ENCODE measurements at regions not wholly inside any gene's neighbourhood (a gene's known extent, or its start where the extent isn't known, plus 50 kb on each side); places are given as distances from the start of the nearest gene placed in this dataset.

- no peaks in the 10 kb centered on the region for H3K36me3 ChIP-seq (ENCODE audit: control insufficient read depth, insufficient read depth, low read length)
- no peak overlapping the region for H3K27ac ChIP-seq
- no peaks in the 10 kb centered on the region for H3K27me3 ChIP-seq (ENCODE audit: control insufficient read depth, insufficient read depth, low read length)
- no peak overlapping the region for H3K9ac ChIP-seq
- no peaks in the 10 kb centered on the region for H3K9me3 ChIP-seq (ENCODE audit: control insufficient read depth, low read length)
- H3K4me3 ChIP-seq (ENCODE audit: low read depth, low read length): no peak overlapping the region
- no peak overlapping the region for H2AFZ ChIP-seq
- TF ChIP-seq, protein P1, sequence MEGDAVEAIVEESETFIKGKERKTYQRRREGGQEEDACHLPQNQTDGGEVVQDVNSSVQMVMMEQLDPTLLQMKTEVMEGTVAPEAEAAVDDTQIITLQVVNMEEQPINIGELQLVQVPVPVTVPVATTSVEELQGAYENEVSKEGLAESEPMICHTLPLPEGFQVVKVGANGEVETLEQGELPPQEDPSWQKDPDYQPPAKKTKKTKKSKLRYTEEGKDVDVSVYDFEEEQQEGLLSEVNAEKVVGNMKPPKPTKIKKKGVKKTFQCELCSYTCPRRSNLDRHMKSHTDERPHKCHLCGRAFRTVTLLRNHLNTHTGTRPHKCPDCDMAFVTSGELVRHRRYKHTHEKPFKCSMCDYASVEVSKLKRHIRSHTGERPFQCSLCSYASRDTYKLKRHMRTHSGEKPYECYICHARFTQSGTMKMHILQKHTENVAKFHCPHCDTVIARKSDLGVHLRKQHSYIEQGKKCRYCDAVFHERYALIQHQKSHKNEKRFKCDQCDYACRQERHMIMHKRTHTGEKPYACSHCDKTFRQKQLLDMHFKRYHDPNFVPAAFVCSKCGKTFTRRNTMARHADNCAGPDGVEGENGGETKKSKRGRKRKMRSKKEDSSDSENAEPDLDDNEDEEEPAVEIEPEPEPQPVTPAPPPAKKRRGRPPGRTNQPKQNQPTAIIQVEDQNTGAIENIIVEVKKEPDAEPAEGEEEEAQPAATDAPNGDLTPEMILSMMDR (IDR thresholded peaks at IDR 0.05): no peak
- no peaks in the 10 kb centered on the region for H3K4me1 ChIP-seq
- H3K79me2 ChIP-seq: no peaks in the 10 kb centered on the region
- no peak overlapping the region for H3K4me2 ChIP-seq (ENCODE audit: low read length)
These were observed 381.2 kb upstream of the MBL2 start for GRCh38 chr10:53153831-53154230.

- H3K79me2 ChIP-seq: no peaks in the 10 kb centered on the region
- no peaks in the 10 kb centered on the region for H3K27me3 ChIP-seq (ENCODE audit: control insufficient read depth, insufficient read depth, low read length)
- H3K4me1 ChIP-seq: no peaks in the 10 kb centered on the region
- H2AFZ ChIP-seq: peak overlapping the region; percentile 14
- no peaks in the 10 kb centered on the region for H3K9me3 ChIP-seq (ENCODE audit: control insufficient read depth, low read length)
- no peak overlapping the region for H3K27ac ChIP-seq
- no peak overlapping the region for H3K4me3 ChIP-seq (ENCODE audit: low read depth, low read length)
- TF ChIP-seq, protein P1 (IDR thresholded peaks at IDR 0.05): no peak
- H3K9ac ChIP-seq: no peak overlapping the region
- no peaks in the 10 kb centered on the region for H3K36me3 ChIP-seq (ENCODE audit: control insufficient read depth, insufficient read depth, low read length)
- H3K4me2 ChIP-seq (ENCODE audit: low read length): no peak overlapping the region
These were observed 367.9 kb upstream of the MBL2 start for GRCh38 chr10:53140506-53140905.

GRCh38 chr10:53135897-53136253, 363.3 kb upstream of the MBL2 start:
- Histone ChIP-seq H3K4me1 (peaks cover 2% of the 10 kb centered on the region), H3K4me3 (ENCODE audit: low read depth, low read length) (no peak overlapping the region), H3K36me3 (ENCODE audit: control insufficient read depth, insufficient read depth, low read length) (no peaks in the 10 kb centered on the region), H3K27ac (no peak overlapping the region), H3K9ac (no peak overlapping the region), H3K4me2 (ENCODE audit: low read length) (no peak overlapping the region), H3K27me3 (ENCODE audit: control insufficient read depth, insufficient read depth, low read length) (no peaks in the 10 kb centered on the region), H3K9me3 (ENCODE audit: control insufficient read depth, low read length) (no peaks in the 10 kb centered on the region), H2AFZ (no peak overlapping the region), H3K79me2 (no peaks in the 10 kb centered on the region)
- TF ChIP-seq, protein P1 (IDR thresholded peaks at IDR 0.05): no peak

- no peaks in the 10 kb centered on the region for H3K79me2 ChIP-seq
- H3K9me3 ChIP-seq (ENCODE audit: control insufficient read depth, low read length): no peaks in the 10 kb centered on the region
- H2AFZ ChIP-seq: no peak overlapping the region
- no peaks in the 10 kb centered on the region for H3K27me3 ChIP-seq (ENCODE audit: control insufficient read depth, insufficient read depth, low read length)
- H3K27ac ChIP-seq: no peak overlapping the region
- no peak overlapping the region for H3K4me3 ChIP-seq (ENCODE audit: low read depth, low read length)
- no peak overlapping the region for H3K9ac ChIP-seq
- H3K4me2 ChIP-seq (ENCODE audit: low read length): no peak overlapping the region
- peaks cover 2% of the 10 kb centered on the region for H3K4me1 ChIP-seq
- H3K36me3 ChIP-seq (ENCODE audit: control insufficient read depth, insufficient read depth, low read length): no peaks in the 10 kb centered on the region
- TF ChIP-seq, protein P1 (IDR thresholded peaks at IDR 0.05): no peak
These were observed 362.8 kb upstream of the MBL2 start for GRCh38 chr10:53135213-53135896.

DNA sequence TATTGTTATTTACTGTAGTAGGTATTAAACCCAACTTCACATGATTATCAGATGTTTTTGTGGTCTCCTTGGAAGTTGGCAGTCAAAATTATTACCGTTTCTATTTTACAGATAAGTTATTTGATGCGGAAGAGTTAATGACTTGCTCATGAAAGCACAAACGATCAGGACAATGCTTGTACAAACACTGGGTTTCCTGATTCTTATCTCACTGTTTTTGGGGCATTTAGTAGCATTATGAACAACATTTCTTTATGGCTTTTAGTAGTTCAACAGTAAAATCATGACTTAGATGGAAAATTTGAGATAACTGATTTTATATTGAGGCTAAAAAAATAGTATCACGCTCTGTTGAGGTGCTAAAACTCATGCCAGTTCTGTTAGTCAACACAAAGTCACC, 361.5 kb upstream of the MBL2 start:
- Histone ChIP-seq H2AFZ (peak overlapping the region; percentile 8), H3K4me3 (ENCODE audit: low read depth, low read length) (no peak overlapping the region)

More for the DNA sequence above, 361.5 kb upstream of the MBL2 start:
- Histone ChIP-seq H3K4me2 (ENCODE audit: low read length) (no peak overlapping the region), H3K4me1 (peaks cover 2% of the 10 kb centered on the region), H3K9ac (no peak overlapping the region), H3K27ac (no peak overlapping the region), H3K27me3 (ENCODE audit: control insufficient read depth, insufficient read depth, low read length) (no peaks in the 10 kb centered on the region), H3K9me3 (ENCODE audit: control insufficient read depth, low read length) (no peaks in the 10 kb centered on the region), H3K79me2 (no peaks in the 10 kb centered on the region), H3K36me3 (ENCODE audit: control insufficient read depth, insufficient read depth, low read length) (no peaks in the 10 kb centered on the region)
- TF ChIP-seq, protein P1 (IDR thresholded peaks at IDR 0.05): no peak

Measured in parathyroid adenoma (tissue), 2 donors.